Tibial nerve (tissue), 4 donors: ENCODE measurements at regions not wholly inside any gene's neighbourhood (a gene's known extent, or its start where the extent isn't known, plus 50 kb on each side); places are given as distances from the start of the nearest gene placed in this dataset.

ENCODE experiments used
- DNase-seq, 2 donors: peaks; one replicate each; pipeline ENCODE4 v3.0.0-alpha.2; 2019; ENCODE audit warnings: low spot score in 2 of 2
- H3K27ac ChIP-seq, 4 donors: fragments of 200-600 bp; sonication (generic) in 3 of 4; one replicate each; pipeline ENCODE4 v1.5.1; 2017 to 2019; ENCODE audit warnings: mild to moderate bottlenecking in 1 of 4
- H3K27me3 ChIP-seq, 2 donors: fragments of 200-600 bp; sonication (generic) in 1 of 2; one replicate each; pipeline versions ENCODE4 v1.5.1 to v1.6.0; 2017 to 2019
- H3K36me3 ChIP-seq, 3 donors: fragments of 200-600 bp; sonication (generic); one replicate each; pipeline ENCODE4 v1.5.1; 2018 to 2019
- H3K4me1 ChIP-seq, 4 donors: fragments of 200-600 bp; sonication (generic) in 3 of 4; one replicate each; pipeline ENCODE4 v1.5.1; 2017 to 2019
- H3K4me3 ChIP-seq, 4 donors: fragments of 200-600 bp; sonication (generic) in 3 of 4; one replicate each; pipeline ENCODE4 v1.5.1; 2017 to 2019; ENCODE audit warnings: mild to moderate bottlenecking in 1 of 4, moderate library complexity in 1 of 4
- H3K9me3 ChIP-seq, 4 donors: fragments of 200-600 bp; sonication (generic) in 3 of 4; one replicate each; pipeline ENCODE4 v1.5.1; 2017 to 2019
- CTCF ChIP-seq, 5 experiments: fragments of 200-600 bp in 3 of 5; fragments of 450-650 bp in 2 of 5; sonication (generic) in 3 of 5; IDR thresholded peaks; one replicate each; pipeline ENCODE4 v1.5.1; 2016 to 2019; ENCODE audit warnings: antibody characterized with exemption in 5 of 5, mild to moderate bottlenecking in 3 of 5, moderate library complexity in 2 of 5
- EP300 ChIP-seq, 2 donors: sonication (generic); formaldehyde crosslinking; IDR thresholded peaks; one replicate each; pipeline ENCODE4 v1.6.1; 2017; ENCODE audit warnings: antibody characterized with exemption in 2 of 2, mild to moderate bottlenecking in 1 of 2
- POLR2A ChIP-seq, 2 donors: fragments of 450-650 bp; IDR thresholded peaks; one replicate each; pipeline ENCODE4 v1.6.1; 2017; ENCODE audit warnings: antibody characterized with exemption in 2 of 2, mild to moderate bottlenecking in 2 of 2, moderate library complexity in 2 of 2
- WGBS, 2 donors: methylation state at CpG; one replicate each; pipeline ENCODE4 v1.1.5; 2018; 5-methylcytosine and 5-hydroxymethylcytosine counted together

GRCh38 chr2:125942585-125943424 is 713.2 kb upstream of the GYPC start:
- no peaks in the 10 kb centered on the region for H3K36me3 ChIP-seq
- no peak overlapping the region for H3K27ac ChIP-seq
- H3K4me3 ChIP-seq, result no peak overlapping the region
- no peak for DNase-seq
- H3K4me1 ChIP-seq, result no peaks in the 10 kb centered on the region
- no peaks in the 10 kb centered on the region for H3K27me3 ChIP-seq
- TF ChIP-seq CTCF (IDR thresholded peaks at IDR 0.05), result no peak
- no peak for TF ChIP-seq EP300 (IDR thresholded peaks at IDR 0.05)
- TF ChIP-seq POLR2A (IDR thresholded peaks at IDR 0.05), result no peak
- peaks cover 0 to 22% (median 3%) of the 10 kb centered on the region in 4 donors for H3K9me3 ChIP-seq
- 81 to 95% methylated on average over 3 to 16 of the region's 23 CpGs for WGBS, 2 donors

- no peaks in the 10 kb centered on the region for H3K27me3 ChIP-seq
- no peak for DNase-seq
- H3K4me3 ChIP-seq, result no peak overlapping the region
- H3K27ac ChIP-seq, result no peak overlapping the region
- no peaks in the 10 kb centered on the region for H3K36me3 ChIP-seq
- TF ChIP-seq EP300 (IDR thresholded peaks at IDR 0.05) (no peak), POLR2A (IDR thresholded peaks at IDR 0.05) (no peak), CTCF (IDR thresholded peaks at IDR 0.05) (no peak)
- no peaks in the 10 kb centered on the region for H3K4me1 ChIP-seq
- WGBS, 2 donors, result 50 to 53% methylated on average over 4 of the region's 4 CpGs
- H3K9me3 ChIP-seq, result peaks cover 0 to 5% (median 0%) of the 10 kb centered on the region in 4 donors
Observed at GRCh38 chr2:125959047-125959446, 696.9 kb upstream of the GYPC start.

GRCh38 chr2:125961739-125962138 is 694.2 kb upstream of the GYPC start:
- H3K27ac ChIP-seq, result no peak overlapping the region
- no peaks in the 10 kb centered on the region for H3K27me3 ChIP-seq
- TF ChIP-seq CTCF (IDR thresholded peaks at IDR 0.05), result no peak
- TF ChIP-seq EP300 (IDR thresholded peaks at IDR 0.05), result no peak
- TF ChIP-seq POLR2A (IDR thresholded peaks at IDR 0.05), result no peak
- no peaks in the 10 kb centered on the region for H3K9me3 ChIP-seq
- WGBS, 2 donors, result 56 to 60% methylated on average over 1 of the region's 1 CpG
- H3K4me3 ChIP-seq, result no peak overlapping the region
- no peaks in the 10 kb centered on the region for H3K36me3 ChIP-seq
- H3K4me1 ChIP-seq, result no peaks in the 10 kb centered on the region
- no peak for DNase-seq

- DNase-seq, result no peak
- 51 to 59% methylated on average over 2 of the region's 2 CpGs for WGBS, 2 donors
- Histone ChIP-seq H3K4me3 (no peak overlapping the region), H3K4me1 (no peaks in the 10 kb centered on the region), H3K36me3 (no peaks in the 10 kb centered on the region), H3K27me3 (no peaks in the 10 kb centered on the region), H3K9me3 (no peaks in the 10 kb centered on the region), H3K27ac (no peak overlapping the region)
- TF ChIP-seq EP300 (IDR thresholded peaks at IDR 0.05), result no peak
- TF ChIP-seq CTCF (IDR thresholded peaks at IDR 0.05), result no peak
- TF ChIP-seq POLR2A (IDR thresholded peaks at IDR 0.05), result no peak
Observed at GRCh38 chr2:125979886-125980285, 676.1 kb upstream of the GYPC start.

- H3K27ac ChIP-seq, result no peak overlapping the region
- H3K36me3 ChIP-seq, result no peaks in the 10 kb centered on the region
- H3K27me3 ChIP-seq, result no peaks in the 10 kb centered on the region
- H3K9me3 ChIP-seq, result no peaks in the 10 kb centered on the region
- no peak for TF ChIP-seq EP300 (IDR thresholded peaks at IDR 0.05)
- no peak for TF ChIP-seq CTCF (IDR thresholded peaks at IDR 0.05)
- no peak for TF ChIP-seq POLR2A (IDR thresholded peaks at IDR 0.05)
- H3K4me1 ChIP-seq, result no peaks in the 10 kb centered on the region
- DNase-seq, result no peak
- H3K4me3 ChIP-seq, result no peak overlapping the region
- 86 to 87% methylated on average over 5 of the region's 5 CpGs for WGBS, 2 donors
Observed at GRCh38 chr2:125983364-125983763, 672.6 kb upstream of the GYPC start.
